CD14-positive monocyte (primary cell): ENCODE measurements at regions not wholly inside any gene's neighbourhood (a gene's known extent, or its start where the extent isn't known, plus 50 kb on each side); places are given as distances from the start of the nearest gene placed in this dataset.

Source experiments
- DNase-seq, 3 donors: peaks; one replicate each; pipeline ENCODE4 v3.0.0-alpha.2; 2011 to 2022
- H2AFZ ChIP-seq: 2 replicates; pipeline ENCODE4 v1.6.0; 2012; ENCODE audit warnings: mild to moderate bottlenecking, low read depth, low read length, inconsistent platforms; ENCODE audit not compliant: insufficient read depth, poor library complexity, severe bottlenecking
- H3K27ac ChIP-seq, 2 donors: 1 replicate in 1 of 2; 2 replicates in 1 of 2; pipeline ENCODE4 v1.5.1; 2012 to 2013; ENCODE audit warnings: low read length in 2 of 2, control low read depth in 1 of 2, inconsistent platforms in 1 of 2, low read depth in 1 of 2, mild to moderate bottlenecking in 1 of 2
- H3K27me3 ChIP-seq, 2 donors: one replicate each; pipeline versions ENCODE4 v1.6.0 to v1.6.1; 2011 to 2013; ENCODE audit warnings: low read length in 2 of 2; ENCODE audit not compliant: control insufficient read depth in 2 of 2, insufficient read depth in 2 of 2
- H3K36me3 ChIP-seq, 2 donors: replicated peaks in 1 of 2; 1 replicate in 1 of 2; 2 replicates in 1 of 2; pipeline versions ENCODE4 v1.5.1 to v1.6.1; 2012 to 2013; ENCODE audit warnings: low read length in 2 of 2, control low read depth in 1 of 2, inconsistent platforms in 1 of 2, mild to moderate bottlenecking in 1 of 2; ENCODE audit not compliant: insufficient read depth in 2 of 2, control insufficient read depth in 1 of 2
- H3K4me1 ChIP-seq, 2 donors: 1 replicate in 1 of 2; 2 replicates in 1 of 2; pipeline versions ENCODE4 v1.5.1 to v1.6.1; 2012 to 2013; ENCODE audit warnings: low read length in 2 of 2, control low read depth in 1 of 2, inconsistent platforms in 1 of 2, mild to moderate bottlenecking in 1 of 2, moderate library complexity in 1 of 2; ENCODE audit not compliant: insufficient read depth in 2 of 2, control insufficient read depth in 1 of 2
- H3K4me2 ChIP-seq: replicated peaks from 2 replicates; pipeline ENCODE3; 2012; ENCODE audit warnings: low read length, moderate library complexity, mild to moderate bottlenecking; ENCODE audit not compliant: poor library complexity, severe bottlenecking; ENCODE audit errors: extremely low read depth
- H3K4me3 ChIP-seq, 3 experiments: fragments of 200-600 bp in 1 of 3; sonication (generic) in 1 of 3; replicated peaks in 1 of 3; 1 replicate in 2 of 3; 2 replicates in 1 of 3; pipeline ENCODE4 v1.5.1; 2011 to 2013; ENCODE audit warnings: low read length in 3 of 3, mild to moderate bottlenecking in 3 of 3, control low read depth in 2 of 3, low read depth in 2 of 3, inconsistent platforms in 1 of 3, moderate library complexity in 1 of 3
- H3K79me2 ChIP-seq: 2 replicates; pipeline ENCODE4 v1.6.0; 2012; ENCODE audit warnings: mild to moderate bottlenecking, control low read depth, inconsistent platforms, low read length, moderate library complexity; ENCODE audit not compliant: insufficient read depth
- H3K9ac ChIP-seq: 2 replicates; pipeline ENCODE4 v1.6.0; 2017; ENCODE audit warnings: low read length, mild to moderate bottlenecking; ENCODE audit not compliant: insufficient read depth, poor library complexity, severe bottlenecking
- H3K9me3 ChIP-seq, 2 donors: replicated peaks in 1 of 2; 1 replicate in 1 of 2; 2 replicates in 1 of 2; pipeline versions ENCODE4 v1.5.1 to v1.6.1; 2012 to 2013; ENCODE audit warnings: low read length in 2 of 2, control low read depth in 1 of 2; ENCODE audit not compliant: control insufficient read depth in 1 of 2, insufficient read depth in 1 of 2
- H4K20me1 ChIP-seq: 2 replicates; pipeline ENCODE4 v1.6.0; 2012; ENCODE audit warnings: mild to moderate bottlenecking, low read length, control low read depth, moderate library complexity; ENCODE audit not compliant: insufficient read depth
- H3K27ac Mint-ChIP-seq, 7 donors: one replicate each; pipeline ENCODE4 v1.8.0; 2020; ENCODE audit warnings: mild to moderate bottlenecking in 7 of 7, mixed read lengths in 7 of 7, moderate library complexity in 6 of 7, inconsistent platforms in 2 of 7
- H3K27me3 Mint-ChIP-seq, 3 donors: one replicate each; pipeline ENCODE4 v1.8.0; 2021 to 2022; ENCODE audit warnings: low read depth in 3 of 3, mild to moderate bottlenecking in 3 of 3, mixed read lengths in 3 of 3, moderate library complexity in 3 of 3, inconsistent platforms in 1 of 3
- H3K36me3 Mint-ChIP-seq, 2 donors: one replicate each; pipeline ENCODE4 v1.8.0; 2020; ENCODE audit warnings: mixed read lengths in 2 of 2, inconsistent platforms in 1 of 2, mild to moderate bottlenecking in 1 of 2
- H3K4me1 Mint-ChIP-seq: one replicate; pipeline ENCODE4 v1.8.0; 2020; ENCODE audit warnings: mild to moderate bottlenecking, mixed read lengths
- H3K4me3 Mint-ChIP-seq, 2 donors: one replicate each; pipeline ENCODE4 v1.8.0; 2020; ENCODE audit warnings: mild to moderate bottlenecking in 2 of 2, mixed read lengths in 2 of 2, moderate library complexity in 1 of 2
- H3K9me3 Mint-ChIP-seq, 7 donors: one replicate each; pipeline ENCODE4 v1.8.0; 2020 to 2022; ENCODE audit warnings: mixed read lengths in 7 of 7, mild to moderate bottlenecking in 6 of 7, moderate library complexity in 6 of 7, inconsistent platforms in 2 of 7
- whole genome bisulfite sequencing: methylation state at CpG from one replicate; pipeline ENCODE4 v1.1.5; 2013; ENCODE audit warnings: missing lambda C conversion rate; ENCODE audit not compliant: insufficient coverage; 5-methylcytosine and 5-hydroxymethylcytosine counted together
- intact Hi-C, 2 donors: fragments of 100-400 bp; cut with micrococcal nuclease; formaldehyde crosslinking; loops; one replicate each; pipeline versions ENCODE4 v1.15.0 to v1.15.1; 2023
- TF ChIP-seq, protein P1 (sequence below): fragments of 200-600 bp; IDR thresholded peaks from one replicate; pipeline ENCODE4 v1.8.0; 2022; ENCODE audit warnings: antibody characterized with exemption, mild to moderate bottlenecking

DNA sequence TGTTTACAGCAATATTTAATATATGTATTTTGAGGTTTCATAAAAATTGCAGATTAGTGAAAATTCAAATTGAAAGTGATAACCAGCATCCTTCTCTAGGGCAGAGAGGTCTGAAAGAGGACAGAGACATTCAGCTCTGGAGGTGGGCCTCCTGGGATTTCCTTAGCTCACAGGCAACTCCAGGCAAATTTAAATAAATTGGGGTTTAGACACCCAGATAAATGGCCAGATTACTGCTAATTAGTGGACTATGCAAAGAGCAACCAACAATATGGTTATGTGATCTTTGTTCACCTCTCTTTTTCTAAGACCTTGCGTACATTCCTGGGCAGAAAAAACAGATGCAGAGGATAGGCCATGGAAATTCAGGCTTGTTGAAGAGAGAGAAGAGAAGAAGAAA lies 1282.8 kb upstream of the ACVR2A start:
- Histone ChIP-seq H3K27me3 (no peaks in the 10 kb centered on the region), H3K79me2 (no peaks in the 10 kb centered on the region), H3K36me3 (no peaks in the 10 kb centered on the region), H2AFZ (no peak overlapping the region), H3K9me3 (no peaks in the 10 kb centered on the region), H3K4me3 (no peak overlapping the region), H3K4me1 (no peaks in the 10 kb centered on the region), H3K4me2 (no peak overlapping the region), H3K9ac (no peak overlapping the region), H3K27ac (no peak overlapping the region), H4K20me1 (no peaks in the 10 kb centered on the region)
- Mint-ChIP-seq H3K9me3 (peaks cover 0 to 8% (median 0%) of the 10 kb centered on the region in 7 donors), H3K36me3 (no peaks in the 10 kb centered on the region), H3K4me1 (no peaks in the 10 kb centered on the region), H3K27ac (no peak overlapping the region), H3K27me3 (peaks cover 0 to 3% (median 0%) of the 10 kb centered on the region in 3 donors), H3K4me3 (no peak overlapping the region)
- TF ChIP-seq, protein P1, sequence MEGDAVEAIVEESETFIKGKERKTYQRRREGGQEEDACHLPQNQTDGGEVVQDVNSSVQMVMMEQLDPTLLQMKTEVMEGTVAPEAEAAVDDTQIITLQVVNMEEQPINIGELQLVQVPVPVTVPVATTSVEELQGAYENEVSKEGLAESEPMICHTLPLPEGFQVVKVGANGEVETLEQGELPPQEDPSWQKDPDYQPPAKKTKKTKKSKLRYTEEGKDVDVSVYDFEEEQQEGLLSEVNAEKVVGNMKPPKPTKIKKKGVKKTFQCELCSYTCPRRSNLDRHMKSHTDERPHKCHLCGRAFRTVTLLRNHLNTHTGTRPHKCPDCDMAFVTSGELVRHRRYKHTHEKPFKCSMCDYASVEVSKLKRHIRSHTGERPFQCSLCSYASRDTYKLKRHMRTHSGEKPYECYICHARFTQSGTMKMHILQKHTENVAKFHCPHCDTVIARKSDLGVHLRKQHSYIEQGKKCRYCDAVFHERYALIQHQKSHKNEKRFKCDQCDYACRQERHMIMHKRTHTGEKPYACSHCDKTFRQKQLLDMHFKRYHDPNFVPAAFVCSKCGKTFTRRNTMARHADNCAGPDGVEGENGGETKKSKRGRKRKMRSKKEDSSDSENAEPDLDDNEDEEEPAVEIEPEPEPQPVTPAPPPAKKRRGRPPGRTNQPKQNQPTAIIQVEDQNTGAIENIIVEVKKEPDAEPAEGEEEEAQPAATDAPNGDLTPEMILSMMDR = no peak
- no peak for DNase-seq
- WGBS = 80% methylated on average over 1 of the region's 1 CpG
- intact Hi-C loops = no loop called here

DNA sequence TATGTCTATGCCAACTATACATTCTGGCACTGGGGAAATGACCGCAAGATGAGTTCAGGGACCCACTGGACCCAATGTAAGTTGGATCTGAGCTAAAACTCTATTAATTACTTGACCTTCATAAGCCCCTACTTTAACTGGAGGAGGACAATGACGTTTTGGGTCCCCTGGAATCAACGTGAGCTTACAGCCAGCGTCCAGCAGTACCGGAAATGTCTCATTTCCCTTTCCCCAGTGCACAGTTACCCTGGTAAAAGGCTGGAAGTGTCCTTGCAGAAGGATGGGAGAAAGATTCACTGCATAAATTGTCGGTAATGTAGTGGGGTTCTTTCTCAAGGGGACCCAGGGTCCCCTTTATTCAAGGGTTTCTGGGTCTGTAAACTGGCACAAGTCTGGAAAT lies 1297.6 kb upstream of the ACVR2A start:
- no peak overlapping the region for H3K4me3 Mint-ChIP-seq
- intact Hi-C loops = no loop called here
- H3K4me1 Mint-ChIP-seq = no peaks in the 10 kb centered on the region

More for the DNA sequence above, 1297.6 kb upstream of the ACVR2A start:
- Histone ChIP-seq H3K36me3 (no peaks in the 10 kb centered on the region), H2AFZ (no peak overlapping the region), H4K20me1 (no peaks in the 10 kb centered on the region), H3K27me3 (no peaks in the 10 kb centered on the region), H3K9ac (no peak overlapping the region), H3K9me3 (peaks cover 0 to 5% of the 10 kb centered on the region in 2 donors), H3K4me3 (no peak overlapping the region), H3K27ac (no peak overlapping the region), H3K79me2 (no peaks in the 10 kb centered on the region), H3K4me1 (no peaks in the 10 kb centered on the region), H3K4me2 (no peak overlapping the region)
- no peaks in the 10 kb centered on the region for H3K27me3 Mint-ChIP-seq
- DNase-seq = no peak
- WGBS = 80% methylated on average over 2 of the region's 6 CpGs
- no peaks in the 10 kb centered on the region for H3K36me3 Mint-ChIP-seq
- H3K9me3 Mint-ChIP-seq = peaks cover 0 to 7% (median 3%) of the 10 kb centered on the region in 7 donors
- no peak overlapping the region for H3K27ac Mint-ChIP-seq
- TF ChIP-seq, protein P1 = no peak
